ENCODE measurements at regions not wholly inside any gene's neighbourhood (a gene's known extent, or its start where the extent isn't known, plus 50 kb on each side); places are given as distances from the start of the nearest gene placed in this dataset.
A peak's percentile ranks its signal among the peaks of the same experiment; 100 is the strongest.
"Not testable (repeated sequence)": the region's sequence is repeated elsewhere in the genome, so short reads cannot be mapped to it uniquely, and the experiment has no call there.

- DNase-seq = no peak
Observed at GRCh38 chr3:6455031-6455430, 405.9 kb upstream of the GRM7 start.

GRCh38 chr3:6467186-6467585, 393.7 kb upstream of the GRM7 start:
- no peak for DNase-seq

DNA sequence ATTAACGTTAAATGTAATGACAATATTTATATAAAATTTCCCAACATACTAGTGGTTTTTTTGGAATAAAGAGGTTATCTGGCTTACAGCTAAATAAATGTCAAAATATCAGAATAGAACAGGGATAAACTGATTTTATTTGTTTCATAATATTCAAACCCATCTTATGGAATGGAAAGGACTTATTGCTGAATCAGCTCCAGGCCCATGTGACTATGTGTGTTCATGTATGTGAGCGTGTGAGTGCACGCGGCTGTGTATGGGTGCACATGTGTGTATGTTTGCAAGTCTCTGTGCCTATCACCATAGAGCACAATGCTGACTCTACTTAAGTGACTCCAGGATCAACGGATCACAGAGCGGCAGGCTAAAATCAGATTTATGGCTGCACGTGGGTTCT, 392.3 kb upstream of the GRM7 start:
- no peak for DNase-seq

DNA sequence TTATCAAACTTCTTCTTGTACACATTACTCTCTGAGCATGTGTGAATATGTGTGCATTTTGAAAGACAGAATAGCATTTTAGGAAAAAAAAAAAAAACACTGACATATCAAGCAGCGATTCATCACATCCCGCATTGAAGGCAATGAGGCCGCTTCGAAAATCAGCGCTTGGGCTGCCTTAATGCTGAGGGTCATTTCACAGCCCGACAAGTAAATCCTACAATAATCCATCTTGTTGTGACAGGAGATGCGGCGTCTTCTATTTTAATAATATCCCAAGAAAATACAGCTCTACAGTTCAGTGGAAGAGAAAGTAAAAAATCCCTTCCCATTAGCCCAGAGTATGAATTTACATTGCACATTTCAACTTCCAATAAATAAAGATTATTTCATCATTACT, 389.2 kb upstream of the GRM7 start:
- DNase-seq = no peak

GRCh38 chr3:6490487-6491327, 370.2 kb upstream of the GRM7 start:
- not testable (repeated sequence) for DNase-seq

GRCh38 chr3:6491768-6492167, 369.1 kb upstream of the GRM7 start:
- DNase-seq = no peak

DNA sequence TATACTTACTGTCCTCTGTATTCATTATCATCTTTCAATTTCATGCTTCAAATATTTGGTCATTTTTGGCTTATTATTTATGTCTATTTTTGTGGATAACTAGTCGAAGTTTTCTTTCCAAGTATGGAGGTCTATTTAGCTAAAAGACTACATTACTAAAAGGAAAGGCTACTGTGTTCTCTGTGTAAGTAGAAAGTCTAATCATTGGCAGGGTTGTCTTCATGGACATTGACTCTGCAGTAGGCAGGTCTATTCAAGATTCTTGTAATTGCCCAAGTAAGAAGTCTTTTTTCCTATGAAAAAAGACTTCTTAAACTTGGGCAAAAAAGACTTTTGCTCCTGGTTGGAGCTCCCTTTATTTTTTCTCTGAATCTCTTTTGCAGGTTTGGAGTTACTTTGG, 368.6 kb upstream of the GRM7 start:
- no peak for DNase-seq

DNA sequence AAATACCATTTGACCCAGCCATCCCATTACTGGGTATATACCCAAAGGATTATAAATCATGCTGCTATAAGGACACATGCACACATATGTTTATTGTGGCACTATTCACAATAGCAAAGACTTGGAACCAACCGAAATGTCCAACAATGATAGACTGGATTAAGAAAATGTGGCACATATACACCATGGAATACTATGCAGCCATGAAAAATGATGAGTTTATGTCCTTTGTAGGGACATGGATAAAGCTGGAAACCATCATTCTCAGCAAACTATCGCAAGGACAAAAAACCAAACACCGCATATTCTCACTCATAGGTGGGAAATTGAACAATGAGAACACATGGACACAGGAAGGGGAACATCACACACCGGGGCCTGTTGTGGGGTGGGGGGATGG, 362.0 kb upstream of the GRM7 start:
- not testable (repeated sequence) for DNase-seq

DNA sequence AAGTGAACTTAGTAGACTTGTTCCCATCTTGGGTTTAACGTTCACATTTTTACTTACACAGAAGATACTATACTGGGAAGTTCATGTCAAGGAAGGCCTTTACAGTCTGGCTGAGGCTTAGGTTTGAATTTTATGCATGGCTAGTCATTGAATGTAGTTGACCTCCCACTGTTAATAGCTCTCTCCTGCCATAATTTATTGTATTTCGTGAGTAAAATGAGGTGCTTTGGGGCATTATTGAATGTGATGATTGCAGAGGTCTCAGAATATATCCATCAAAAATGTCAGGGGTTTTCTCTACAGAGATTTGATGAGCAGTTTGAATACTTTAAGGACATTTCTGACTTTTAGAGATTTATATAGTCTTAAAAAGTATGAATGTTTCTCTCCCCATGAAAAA, 356.6 kb upstream of the GRM7 start:
- no peak for DNase-seq

DNA sequence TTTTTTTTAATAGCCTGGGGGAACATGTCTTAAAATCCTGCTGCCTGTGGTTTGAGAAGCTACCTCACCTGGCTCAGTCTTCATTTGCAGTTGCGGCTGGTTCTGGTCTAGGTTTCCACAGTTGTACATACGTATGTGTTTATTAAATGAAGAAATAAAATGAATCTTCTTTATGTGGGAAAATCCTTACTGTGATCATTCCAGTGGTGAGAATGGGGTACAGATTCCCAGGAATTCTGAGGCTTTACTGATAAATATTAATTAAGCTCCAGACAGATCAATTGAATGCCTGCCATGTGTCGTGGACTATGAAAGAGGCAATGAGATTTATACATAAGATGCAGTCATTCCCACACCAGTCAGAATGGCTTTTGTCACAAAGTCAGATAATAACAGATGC, 356.1 kb upstream of the GRM7 start:
- DNase-seq = no peak

DNA sequence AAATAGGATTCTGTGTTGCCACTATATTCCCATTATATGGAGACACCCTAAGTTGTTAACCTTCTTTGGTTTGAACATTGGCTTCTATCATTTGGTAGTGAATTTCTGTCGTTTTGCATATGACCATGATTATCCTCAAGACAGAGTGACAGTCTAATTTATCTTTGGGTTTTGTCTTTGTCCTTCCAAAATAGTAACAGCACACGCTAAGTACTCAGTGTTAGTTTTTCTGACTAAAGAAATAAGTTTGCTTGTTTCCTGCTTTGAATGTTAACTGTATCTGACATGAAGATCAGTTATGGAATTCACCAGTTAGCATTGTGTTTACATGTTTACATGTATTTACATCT, 352.5 kb upstream of the GRM7 start:
- no peak for DNase-seq

DNA sequence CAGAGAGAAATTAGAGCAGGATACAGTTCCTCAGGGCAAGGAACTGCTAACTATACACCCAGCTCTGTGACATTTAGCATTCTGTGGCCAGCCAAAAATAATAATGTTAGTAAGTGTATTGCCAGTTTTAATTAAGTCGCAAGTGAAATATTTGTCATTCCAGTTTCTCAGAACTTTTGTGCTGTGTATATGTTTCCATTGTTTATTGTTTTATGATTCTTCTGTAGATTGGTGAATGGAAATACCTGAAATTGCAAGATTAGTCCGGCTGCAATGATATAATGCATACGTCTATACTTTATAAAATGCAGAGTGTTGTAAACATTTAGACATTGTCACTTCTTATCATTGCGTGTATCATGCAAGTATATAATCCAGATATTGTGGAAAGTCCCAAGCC, 351.3 kb upstream of the GRM7 start:
- DNase-seq = no peak

DNA sequence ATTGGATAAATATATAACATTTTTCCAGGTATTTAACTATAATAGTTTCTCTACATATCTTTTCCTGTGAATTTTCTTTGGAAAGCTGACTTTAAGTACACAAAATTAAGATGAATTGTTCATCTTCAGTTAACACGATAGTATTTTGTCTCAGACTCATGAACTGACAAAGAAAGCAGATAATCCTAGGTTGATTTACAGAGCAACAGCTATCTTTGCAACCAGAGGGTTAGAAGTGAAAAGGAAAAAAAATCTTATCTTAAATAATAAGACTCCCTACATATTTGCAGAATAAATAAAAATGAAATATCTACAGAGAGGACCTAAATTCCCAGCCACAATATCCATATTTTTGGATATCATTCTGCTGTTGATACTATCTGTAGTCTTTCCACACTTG, 350.2 kb upstream of the GRM7 start:
- no peak for DNase-seq

GRCh38 chr3:6512172-6512800, 348.6 kb upstream of the GRM7 start:
- no peak for DNase-seq

DNA sequence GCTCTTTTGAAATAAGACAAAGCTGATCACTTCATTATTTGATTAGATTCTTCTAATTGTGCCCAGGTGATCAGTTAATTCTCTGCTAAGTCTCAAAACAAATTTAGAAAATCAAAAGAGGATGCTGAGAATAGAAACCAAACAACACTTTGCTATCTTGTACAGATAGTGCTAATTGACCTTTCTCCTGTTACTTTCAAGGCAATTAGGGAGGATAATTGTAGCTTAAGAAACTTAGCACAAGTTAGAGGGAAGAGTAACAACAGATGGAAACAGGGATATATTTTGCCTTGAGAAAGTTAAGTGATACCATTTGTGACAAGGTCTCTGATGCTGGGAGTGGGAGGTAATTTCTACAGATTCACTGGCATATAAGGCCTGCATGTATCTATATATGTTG, 344.8 kb upstream of the GRM7 start:
- no peak for DNase-seq

DNA sequence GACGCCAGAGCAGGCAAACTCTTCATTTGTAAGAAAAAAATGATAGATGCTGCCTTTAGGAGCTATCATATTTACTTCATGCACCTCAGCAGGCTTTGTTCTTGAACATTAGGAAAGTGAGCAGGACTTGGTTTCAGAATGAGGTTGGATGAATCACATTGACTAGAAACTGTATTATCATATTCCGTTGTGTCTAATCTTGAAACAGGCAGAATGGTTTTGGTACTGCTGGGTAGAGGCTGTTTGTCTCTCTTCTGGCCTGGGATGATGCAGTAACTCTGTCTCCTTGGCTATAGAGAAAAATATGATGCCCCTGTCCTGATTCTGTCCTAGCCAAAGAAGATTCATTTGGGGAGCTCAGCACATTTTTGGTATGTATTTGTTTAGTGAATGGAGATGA, 344.2 kb upstream of the GRM7 start:
- no peak for DNase-seq

GRCh38 chr3:6518709-6519345, 342.1 kb upstream of the GRM7 start:
- DNase-seq = no peak

GRCh38 chr3:6521369-6522113, 339.4 kb upstream of the GRM7 start:
- no peak for DNase-seq

GRCh38 chr3:6522191-6522590, 338.7 kb upstream of the GRM7 start:
- DNase-seq = no peak

GRCh38 chr3:6523043-6523442, 337.9 kb upstream of the GRM7 start:
- DNase-seq = no peak

- DNase-seq = no peak
Observed at GRCh38 chr3:6524479-6524878, 336.4 kb upstream of the GRM7 start.

GRCh38 chr3:6526321-6526720, 334.6 kb upstream of the GRM7 start:
- DNase-seq = no peak

DNA sequence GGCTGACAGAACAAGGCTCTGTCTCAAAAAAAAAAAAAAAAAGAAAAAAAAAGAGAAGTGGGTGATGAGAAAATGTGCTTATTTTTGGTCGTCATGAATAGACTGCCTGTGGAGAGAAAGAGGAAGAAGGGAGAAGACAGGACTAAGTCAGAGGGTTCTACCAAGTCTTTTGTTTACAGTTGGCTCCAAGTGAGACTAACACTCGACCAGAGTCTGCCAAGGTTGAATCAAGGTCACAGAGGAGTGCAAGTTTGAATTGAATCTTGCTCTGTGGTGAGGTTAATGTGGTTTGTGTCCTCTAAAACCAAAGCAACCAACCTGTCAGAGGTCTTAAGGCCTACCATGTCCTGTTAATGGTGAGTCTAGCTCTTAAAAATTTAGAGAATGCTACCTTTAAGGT, 334.1 kb upstream of the GRM7 start:
- DNase-seq = peak; percentile 6

GRCh38 chr3:6528951-6529350, 332.0 kb upstream of the GRM7 start:
- no peak for DNase-seq
